HG03558 (cell line): ENCODE measurements at regions not wholly inside any gene's neighbourhood (a gene's known extent, or its start where the extent isn't known, plus 50 kb on each side); places are given as distances from the start of the nearest gene placed in this dataset.

Source experiments
- ATAC-seq: cut with Tn5 transposase; IDR thresholded peaks from one replicate; pipeline ENCODE4 v1.9.1; 2021; ENCODE audit warnings: moderate number of reproducible peaks; ENCODE audit not compliant: unreplicated experiment; ENCODE audit errors: extremely low read depth

GRCh38 chr3:156760333-156760732 lies 65.8 kb upstream of the LEKR1 start:
- ATAC-seq: peak; percentile 85

GRCh38 chr3:156761007-156761406 lies 65.1 kb upstream of the LEKR1 start:
- ATAC-seq: no peak

GRCh38 chr3:156761713-156762451 lies 64.3 kb upstream of the LEKR1 start:
- ATAC-seq: no peak

GRCh38 chr3:156762631-156763185 lies 63.4 kb upstream of the LEKR1 start:
- no peak for ATAC-seq

GRCh38 chr3:156763386-156763785 lies 62.8 kb upstream of the LEKR1 start:
- ATAC-seq: no peak

GRCh38 chr3:156763931-156764720 lies 62.0 kb upstream of the LEKR1 start:
- ATAC-seq: no peak

GRCh38 chr3:156764751-156765150 lies 61.4 kb upstream of the LEKR1 start:
- ATAC-seq: no peak

- no peak for ATAC-seq
Observed at GRCh38 chr3:156768390-156768789, 57.8 kb upstream of the LEKR1 start.

GRCh38 chr3:156769721-156770654 lies 56.2 kb upstream of the LEKR1 start:
- no peak for ATAC-seq

GRCh38 chr3:156770699-156771414 lies 55.3 kb upstream of the LEKR1 start:
- ATAC-seq: no peak

GRCh38 chr3:156772588-156773206 lies 53.5 kb upstream of the LEKR1 start:
- no peak for ATAC-seq

- ATAC-seq: no peak
Observed at GRCh38 chr3:156776031-156776430, 50.1 kb upstream of the LEKR1 start.
